Glutamatergic neuron (in vitro differentiated cells): ENCODE measurements at regions not wholly inside any gene's neighbourhood (a gene's known extent, or its start where the extent isn't known, plus 50 kb on each side); places are given as distances from the start of the nearest gene placed in this dataset.

Experiments used
- DNase-seq: peaks from one replicate; pipeline ENCODE4 v3.0.0; 2022
- H3K27ac Mint-ChIP-seq: one replicate; pipeline ENCODE4 v1.8.0; 2020; ENCODE audit warnings: mild to moderate bottlenecking, mixed read lengths, inconsistent platforms; ENCODE audit not compliant: unreplicated experiment
- H3K27me3 Mint-ChIP-seq: one replicate; pipeline ENCODE4 v1.8.0; 2020; ENCODE audit warnings: mild to moderate bottlenecking, moderate library complexity, mixed read lengths, inconsistent platforms; ENCODE audit not compliant: unreplicated experiment
- H3K36me3 Mint-ChIP-seq: one replicate; pipeline ENCODE4 v1.8.0; 2020; ENCODE audit warnings: mild to moderate bottlenecking, mixed read lengths, inconsistent platforms; ENCODE audit not compliant: unreplicated experiment
- H3K4me1 Mint-ChIP-seq: one replicate; pipeline ENCODE4 v1.8.0; 2020; ENCODE audit warnings: mild to moderate bottlenecking, low read depth, mixed read lengths, inconsistent platforms; ENCODE audit not compliant: unreplicated experiment
- H3K4me3 Mint-ChIP-seq: one replicate; pipeline ENCODE4 v1.8.0; 2020; ENCODE audit warnings: mild to moderate bottlenecking, mixed read lengths, inconsistent platforms; ENCODE audit not compliant: unreplicated experiment
- H3K9me3 Mint-ChIP-seq: one replicate; pipeline ENCODE4 v1.8.0; 2020; ENCODE audit warnings: mild to moderate bottlenecking, moderate library complexity, mixed read lengths, inconsistent platforms; ENCODE audit not compliant: unreplicated experiment
- CTCF ChIP-seq: fragments of 200-600 bp; sonication (generic); IDR thresholded peaks from one replicate; pipeline ENCODE4 v1.5.0; 2021; ENCODE audit not compliant: partially characterized antibody, unreplicated experiment

- TF ChIP-seq CTCF: no peak
- no peak overlapping the region for H3K27ac Mint-ChIP-seq
- no peaks in the 10 kb centered on the region for H3K27me3 Mint-ChIP-seq
- no peaks in the 10 kb centered on the region for H3K4me1 Mint-ChIP-seq
- peaks cover 3% of the 10 kb centered on the region for H3K9me3 Mint-ChIP-seq
- H3K36me3 Mint-ChIP-seq: no peaks in the 10 kb centered on the region
- no peak for DNase-seq
- H3K4me3 Mint-ChIP-seq: no peak overlapping the region
Measured at GRCh38 chr18:38930881-38931753, 1365.5 kb upstream of the CELF4 start.

GRCh38 chr18:38923540-38923939, 1357.9 kb upstream of the CELF4 start:
- Mint-ChIP-seq H3K36me3 (no peaks in the 10 kb centered on the region), H3K4me1 (no peaks in the 10 kb centered on the region), H3K4me3 (no peak overlapping the region), H3K9me3 (peaks cover 5% of the 10 kb centered on the region), H3K27ac (no peak overlapping the region), H3K27me3 (no peaks in the 10 kb centered on the region)
- no peak for TF ChIP-seq CTCF
- DNase-seq: no peak

DNA sequence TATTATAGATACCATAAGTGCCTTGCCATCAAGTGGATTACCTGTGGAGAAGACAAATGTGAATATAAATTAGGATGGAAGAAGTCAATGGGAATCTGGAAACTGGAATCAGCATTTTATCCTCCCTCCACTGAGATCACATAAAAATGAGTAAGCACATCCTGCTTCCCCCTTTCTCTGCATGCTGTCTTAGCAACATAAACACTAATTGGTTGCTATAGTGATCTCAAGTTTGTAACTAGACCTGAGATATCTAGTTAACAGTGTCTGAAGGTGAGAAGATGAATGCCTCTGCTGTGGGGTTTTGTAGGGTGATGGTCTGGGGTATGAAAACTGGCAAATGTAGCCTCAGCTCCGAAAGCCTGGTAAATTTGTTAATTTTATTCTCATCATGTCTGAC, 1357.5 kb upstream of the CELF4 start:
- no peaks in the 10 kb centered on the region for H3K4me1 Mint-ChIP-seq

DNA sequence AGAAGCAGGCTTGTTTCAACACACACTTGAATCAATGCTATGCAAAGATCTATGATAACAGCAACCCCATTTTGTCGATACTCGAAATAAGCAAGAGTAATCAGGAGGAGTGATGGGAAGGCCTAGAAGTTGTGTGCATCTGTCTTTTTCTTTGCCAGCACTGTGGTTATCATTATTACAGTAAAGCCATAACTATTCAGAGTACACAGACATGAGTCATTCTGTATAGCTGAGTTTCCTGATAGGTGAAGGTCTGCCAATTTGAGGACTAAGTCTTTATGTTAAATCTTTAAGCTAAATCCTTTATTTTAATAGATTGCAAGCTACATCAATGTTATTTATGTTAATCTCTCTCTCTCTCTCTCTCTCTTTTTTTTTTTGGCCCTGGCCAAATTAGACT, 1344.4 kb upstream of the CELF4 start:
- DNase-seq: no peak
- H3K36me3 Mint-ChIP-seq: no peaks in the 10 kb centered on the region
- H3K4me3 Mint-ChIP-seq: no peak overlapping the region
- no peaks in the 10 kb centered on the region for H3K4me1 Mint-ChIP-seq
- H3K9me3 Mint-ChIP-seq: no peaks in the 10 kb centered on the region
- no peak overlapping the region for H3K27ac Mint-ChIP-seq
- no peak for TF ChIP-seq CTCF
- H3K27me3 Mint-ChIP-seq: no peaks in the 10 kb centered on the region

More for the DNA sequence above, 1357.5 kb upstream of the CELF4 start:
- Mint-ChIP-seq H3K27ac (no peak overlapping the region), H3K36me3 (no peaks in the 10 kb centered on the region), H3K27me3 (no peaks in the 10 kb centered on the region), H3K9me3 (peaks cover 5% of the 10 kb centered on the region), H3K4me3 (no peak overlapping the region)
- TF ChIP-seq CTCF: no peak
- no peak for DNase-seq

DNA sequence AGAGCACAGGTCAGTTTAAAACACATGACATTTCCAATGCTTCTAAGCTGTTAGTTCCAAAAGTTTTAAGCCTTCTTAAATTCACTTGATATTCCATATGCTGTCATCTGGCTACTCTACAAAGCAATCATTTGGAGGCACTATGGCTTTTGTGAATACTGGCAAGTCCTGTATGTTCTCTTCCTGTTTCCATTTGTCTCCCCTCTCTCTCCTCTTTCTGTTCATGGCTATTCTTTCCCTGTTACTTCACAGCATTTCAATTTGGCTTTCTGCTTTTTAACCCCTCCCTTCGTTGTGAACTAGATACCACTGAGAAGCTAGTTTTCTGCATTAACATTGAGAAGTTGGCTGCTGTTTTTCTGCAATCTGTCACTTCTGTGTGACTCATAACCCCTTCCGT, 1337.2 kb upstream of the CELF4 start:
- Mint-ChIP-seq H3K4me3 (no peak overlapping the region), H3K4me1 (no peaks in the 10 kb centered on the region), H3K9me3 (no peaks in the 10 kb centered on the region), H3K27me3 (no peaks in the 10 kb centered on the region), H3K27ac (no peak overlapping the region), H3K36me3 (no peaks in the 10 kb centered on the region)
- DNase-seq: no peak
- no peak for TF ChIP-seq CTCF
